ENCODE measurements at regions not wholly inside any gene's neighbourhood (a gene's known extent, or its start where the extent isn't known, plus 50 kb on each side); places are given as distances from the start of the nearest gene placed in this dataset.

DNA sequence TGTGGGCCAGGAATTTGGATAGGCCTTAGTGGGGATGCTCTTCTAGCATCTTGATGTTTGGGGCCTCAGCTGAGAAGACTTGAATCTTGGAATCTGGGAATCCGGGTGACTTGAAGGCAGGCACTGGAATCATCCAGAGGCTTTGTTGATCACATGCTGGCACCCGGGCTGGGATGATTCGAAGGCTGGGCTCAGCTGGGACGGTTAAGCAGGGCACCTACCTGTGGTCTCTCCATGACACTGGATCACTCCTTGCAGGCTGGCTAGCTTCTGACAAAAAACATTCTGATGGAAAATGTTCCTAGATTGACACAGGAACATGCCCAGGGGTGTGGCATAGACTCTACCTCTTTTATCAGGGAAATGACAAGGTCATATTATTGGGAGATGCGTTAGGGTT, 149.1 kb downstream of the TENT4A start:
- H3K4me2 ChIP-seq (ENCODE audit: low read length, poor library complexity, severe bottlenecking) = no peak overlapping the region
- H3K9ac ChIP-seq (ENCODE audit: low read length) = no peak overlapping the region
- H3K79me1 ChIP-seq (replicated peaks; ENCODE audit: low read length, poor library complexity, severe bottlenecking) = no peaks in the 10 kb centered on the region
- H4K91ac ChIP-seq (ENCODE audit: low read length) = no peak overlapping the region
- WGBS = 74% methylated on average over 4 of the region's 5 CpGs
- no peak overlapping the region for H3K23ac ChIP-seq (ENCODE audit: low read length in 2 of 2)
- no peak overlapping the region for H3K4ac ChIP-seq (ENCODE audit: low read depth in 1 of 2, low read length in 2 of 2)
- DNase-seq = no peak
- no peak overlapping the region for H3K18ac ChIP-seq (ENCODE audit: low read depth in 1 of 2, low read length in 2 of 2)
- peaks cover 8% of the 10 kb centered on the region for H3K9me3 ChIP-seq (ENCODE audit: control insufficient read depth, low read length)
- H2AFZ ChIP-seq (ENCODE audit: low read depth, low read length) = no peak overlapping the region
- H4K8ac ChIP-seq (ENCODE audit: low read length) = no peak overlapping the region
- H3K14ac ChIP-seq (ENCODE audit: low read length in 2 of 2) = no peak overlapping the region
- H2BK5ac ChIP-seq (ENCODE audit: low read depth, low read length, poor library complexity, severe bottlenecking) = no peak overlapping the region
- H2AK5ac ChIP-seq (ENCODE audit: low read length, severe bottlenecking) = no peak overlapping the region
- no peak overlapping the region for H2BK120ac ChIP-seq (ENCODE audit: low read depth, low read length)
- no peaks in the 10 kb centered on the region for H3K27me3 ChIP-seq (ENCODE audit: control insufficient read depth in 1 of 2, insufficient read depth in 1 of 2, low read length in 2 of 2)
- no peak overlapping the region for H3K27ac ChIP-seq (ENCODE audit: low read length, poor library complexity, severe bottlenecking)
- no peak overlapping the region for H3K4me3 ChIP-seq (ENCODE audit: insufficient read depth in 1 of 2, low read depth in 1 of 2, low read length in 2 of 2)
- no peak overlapping the region for H2BK12ac ChIP-seq (ENCODE audit: low read length in 2 of 2)
- H3K36me3 ChIP-seq (ENCODE audit: control insufficient read depth in 1 of 2, insufficient read depth in 2 of 2, low read depth in 1 of 2, low read length in 2 of 2) = no peaks in the 10 kb centered on the region
- H3K4me1 ChIP-seq (ENCODE audit: control insufficient read depth, insufficient read depth, low read depth, low read length) = no peaks in the 10 kb centered on the region
- H2BK15ac ChIP-seq (ENCODE audit: low read depth, poor library complexity, severe bottlenecking) = no peak overlapping the region

DNA sequence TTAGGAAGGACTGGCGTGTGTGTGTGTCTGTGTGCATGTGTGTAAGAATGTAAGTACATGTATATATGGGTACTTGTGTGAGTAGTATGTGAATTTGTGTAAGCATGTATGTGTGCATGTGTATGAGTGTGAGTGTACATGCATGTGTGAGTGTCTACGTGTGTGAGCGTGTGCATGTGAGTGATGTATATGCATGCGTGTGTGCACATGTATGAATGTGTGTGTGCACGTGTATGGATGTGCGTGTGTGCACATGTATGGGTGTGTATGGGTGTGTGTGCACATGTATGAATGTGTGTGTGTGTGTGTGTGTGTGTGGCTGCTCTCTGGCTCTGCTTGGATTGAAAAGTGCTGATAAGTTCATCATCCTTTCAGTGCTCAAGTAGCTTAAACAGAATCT, 154.5 kb downstream of the TENT4A start:
- peaks cover 8% of the 10 kb centered on the region for H3K9me3 ChIP-seq (ENCODE audit: control insufficient read depth, low read length)
- no peak overlapping the region for H3K27ac ChIP-seq (ENCODE audit: low read length, poor library complexity, severe bottlenecking)
- no peaks in the 10 kb centered on the region for H3K27me3 ChIP-seq (ENCODE audit: control insufficient read depth in 1 of 2, insufficient read depth in 1 of 2, low read length in 2 of 2)
- no peak for DNase-seq
- no peak overlapping the region for H3K23ac ChIP-seq (ENCODE audit: low read length in 2 of 2)
- H2BK120ac ChIP-seq (ENCODE audit: low read depth, low read length) = no peak overlapping the region
- H3K4me2 ChIP-seq (ENCODE audit: low read length, poor library complexity, severe bottlenecking) = no peak overlapping the region
- H3K18ac ChIP-seq (ENCODE audit: low read depth in 1 of 2, low read length in 2 of 2) = no peak overlapping the region
- H3K14ac ChIP-seq (ENCODE audit: low read length in 2 of 2) = no peak overlapping the region
- no peak overlapping the region for H2AK5ac ChIP-seq (ENCODE audit: low read length, severe bottlenecking)
- no peak overlapping the region for H2BK5ac ChIP-seq (ENCODE audit: low read depth, low read length, poor library complexity, severe bottlenecking)
- no peaks in the 10 kb centered on the region for H3K36me3 ChIP-seq (ENCODE audit: control insufficient read depth in 1 of 2, insufficient read depth in 2 of 2, low read depth in 1 of 2, low read length in 2 of 2)
- no peak overlapping the region for H3K4me3 ChIP-seq (ENCODE audit: insufficient read depth in 1 of 2, low read depth in 1 of 2, low read length in 2 of 2)
- WGBS = 92% methylated on average over 6 of the region's 6 CpGs
- no peak overlapping the region for H2BK12ac ChIP-seq (ENCODE audit: low read length in 2 of 2)
- no peak overlapping the region for H4K8ac ChIP-seq (ENCODE audit: low read length)
- H3K4ac ChIP-seq (ENCODE audit: low read depth in 1 of 2, low read length in 2 of 2) = no peak overlapping the region
- H3K4me1 ChIP-seq (ENCODE audit: control insufficient read depth, insufficient read depth, low read depth, low read length) = no peaks in the 10 kb centered on the region
- no peaks in the 10 kb centered on the region for H3K79me1 ChIP-seq (replicated peaks; ENCODE audit: low read length, poor library complexity, severe bottlenecking)
- no peak overlapping the region for H2BK15ac ChIP-seq (ENCODE audit: low read depth, poor library complexity, severe bottlenecking)
- H2AFZ ChIP-seq (ENCODE audit: low read depth, low read length) = no peak overlapping the region
- H4K91ac ChIP-seq (ENCODE audit: low read length) = no peak overlapping the region
- no peak overlapping the region for H3K9ac ChIP-seq (ENCODE audit: low read length)

- Histone ChIP-seq H3K36me3 (ENCODE audit: control insufficient read depth in 1 of 2, insufficient read depth in 2 of 2, low read depth in 1 of 2, low read length in 2 of 2) (no peaks in the 10 kb centered on the region), H4K91ac (ENCODE audit: low read length) (no peak overlapping the region), H2BK15ac (ENCODE audit: low read depth, poor library complexity, severe bottlenecking) (no peak overlapping the region), H2AFZ (ENCODE audit: low read depth, low read length) (no peak overlapping the region), H3K9me3 (ENCODE audit: control insufficient read depth, low read length) (peaks cover 8% of the 10 kb centered on the region), H3K27ac (ENCODE audit: low read length, poor library complexity, severe bottlenecking) (no peak overlapping the region), H3K14ac (ENCODE audit: low read length in 2 of 2) (no peak overlapping the region), H3K18ac (ENCODE audit: low read depth in 1 of 2, low read length in 2 of 2) (no peak overlapping the region), H3K23ac (ENCODE audit: low read length in 2 of 2) (no peak overlapping the region), H2BK12ac (ENCODE audit: low read length in 2 of 2) (no peak overlapping the region), H2AK5ac (ENCODE audit: low read length, severe bottlenecking) (no peak overlapping the region), H3K4ac (ENCODE audit: low read depth in 1 of 2, low read length in 2 of 2) (no peak overlapping the region), H4K8ac (ENCODE audit: low read length) (no peak overlapping the region), H2BK5ac (ENCODE audit: low read depth, low read length, poor library complexity, severe bottlenecking) (no peak overlapping the region), H3K27me3 (ENCODE audit: control insufficient read depth in 1 of 2, insufficient read depth in 1 of 2, low read length in 2 of 2) (no peaks in the 10 kb centered on the region), H3K9ac (ENCODE audit: low read length) (no peak overlapping the region), H2BK120ac (ENCODE audit: low read depth, low read length) (no peak overlapping the region), H3K79me1 (replicated peaks; ENCODE audit: low read length, poor library complexity, severe bottlenecking) (no peaks in the 10 kb centered on the region), H3K4me2 (ENCODE audit: low read length, poor library complexity, severe bottlenecking) (no peak overlapping the region), H3K4me1 (ENCODE audit: control insufficient read depth, insufficient read depth, low read depth, low read length) (no peaks in the 10 kb centered on the region), H3K4me3 (ENCODE audit: insufficient read depth in 1 of 2, low read depth in 1 of 2, low read length in 2 of 2) (no peak overlapping the region)
- WGBS = 89% methylated on average over 9 of the region's 9 CpGs
- DNase-seq = no peak
Observed at GRCh38 chr5:6868171-6868570, 154.9 kb downstream of the TENT4A start.

DNA sequence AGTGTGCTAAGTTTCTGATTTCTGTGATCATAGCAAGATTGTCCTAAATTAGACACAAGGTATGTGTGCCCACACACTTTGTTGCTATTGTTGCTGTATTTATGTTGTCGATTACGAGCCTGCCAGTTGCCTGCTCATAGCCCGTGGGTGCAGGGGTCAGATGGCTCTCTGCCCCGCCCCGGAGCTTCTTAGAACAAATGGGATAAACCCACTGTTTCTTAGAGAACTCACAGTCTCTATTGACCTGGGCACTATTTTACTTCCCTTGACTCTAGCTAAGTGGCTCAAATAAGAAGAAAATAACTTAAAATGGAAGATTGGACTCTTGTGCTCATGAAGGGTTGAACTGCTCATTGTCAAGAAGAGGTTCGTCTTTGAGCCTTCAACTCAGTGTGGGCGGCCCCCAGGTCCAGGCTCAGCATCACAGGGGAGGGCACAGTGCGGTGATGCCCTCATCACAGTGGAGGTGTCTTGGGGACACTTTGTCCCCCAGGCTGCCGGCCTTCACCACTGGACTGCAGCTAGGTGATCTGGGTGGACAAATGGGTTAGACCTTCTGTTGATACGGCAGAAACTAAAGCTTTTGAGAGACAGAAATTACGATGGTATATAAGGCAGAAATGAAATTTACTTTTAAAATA, 155.5 kb downstream of the TENT4A start:
- Histone ChIP-seq H2AFZ (ENCODE audit: low read depth, low read length) (no peak overlapping the region), H3K9me3 (ENCODE audit: control insufficient read depth, low read length) (peaks cover 8% of the 10 kb centered on the region), H2BK5ac (ENCODE audit: low read depth, low read length, poor library complexity, severe bottlenecking) (no peak overlapping the region), H3K4me3 (ENCODE audit: insufficient read depth in 1 of 2, low read depth in 1 of 2, low read length in 2 of 2) (no peak overlapping the region), H3K79me1 (replicated peaks; ENCODE audit: low read length, poor library complexity, severe bottlenecking) (no peaks in the 10 kb centered on the region), H4K8ac (ENCODE audit: low read length) (no peak overlapping the region), H2AK5ac (ENCODE audit: low read length, severe bottlenecking) (no peak overlapping the region), H3K36me3 (ENCODE audit: control insufficient read depth in 1 of 2, insufficient read depth in 2 of 2, low read depth in 1 of 2, low read length in 2 of 2) (no peaks in the 10 kb centered on the region), H3K4ac (ENCODE audit: low read depth in 1 of 2, low read length in 2 of 2) (no peak overlapping the region), H3K14ac (ENCODE audit: low read length in 2 of 2) (no peak overlapping the region), H3K18ac (ENCODE audit: low read depth in 1 of 2, low read length in 2 of 2) (no peak overlapping the region), H3K9ac (ENCODE audit: low read length) (no peak overlapping the region), H2BK15ac (ENCODE audit: low read depth, poor library complexity, severe bottlenecking) (no peak overlapping the region), H3K27ac (ENCODE audit: low read length, poor library complexity, severe bottlenecking) (no peak overlapping the region), H2BK12ac (ENCODE audit: low read length in 2 of 2) (no peak overlapping the region), H3K23ac (ENCODE audit: low read length in 2 of 2) (no peak overlapping the region), H3K4me2 (ENCODE audit: low read length, poor library complexity, severe bottlenecking) (no peak overlapping the region), H4K91ac (ENCODE audit: low read length) (no peak overlapping the region), H3K27me3 (ENCODE audit: control insufficient read depth in 1 of 2, insufficient read depth in 1 of 2, low read length in 2 of 2) (no peaks in the 10 kb centered on the region), H3K4me1 (ENCODE audit: control insufficient read depth, insufficient read depth, low read depth, low read length) (no peaks in the 10 kb centered on the region), H2BK120ac (ENCODE audit: low read depth, low read length) (no peak overlapping the region)
- no peak for DNase-seq
- 80% methylated on average over 7 of the region's 11 CpGs for WGBS
